SU-DHL-6 (cell line): ENCODE measurements at regions not wholly inside any gene's neighbourhood (a gene's known extent, or its start where the extent isn't known, plus 50 kb on each side); places are given as distances from the start of the nearest gene placed in this dataset.

Experiments
- H2AFZ ChIP-seq: fragments of 200-600 bp; sonication (generic); 2 replicates; pipeline ENCODE4 v1.6.1; 2014; ENCODE audit warnings: low read depth, mild to moderate bottlenecking, moderate library complexity, mixed read lengths, antibody characterized with exemption, low read length; ENCODE audit not compliant: severe bottlenecking
- H3F3A ChIP-seq: fragments of 200-600 bp; shearing (Covaris generic); 2 replicates; pipeline ENCODE4 v1.6.0; 2016; ENCODE audit warnings: antibody characterized with exemption, mild to moderate bottlenecking; ENCODE audit not compliant: insufficient read depth
- H3K27ac ChIP-seq: fragments of 200-600 bp; sonication (generic); 2 replicates; pipeline ENCODE4 v1.5.1; 2016; ENCODE audit warnings: low read depth, mild to moderate bottlenecking, low read length, moderate library complexity, mixed read lengths
- H3K27me3 ChIP-seq: fragments of 200-600 bp; sonication (generic), shearing (Covaris generic); 2 replicates; pipeline ENCODE4 v1.6.0; 2014; ENCODE audit warnings: mild to moderate bottlenecking, low read length
- H3K36me3 ChIP-seq: fragments of 200-600 bp; sonication (generic); 2 replicates; pipeline ENCODE4 v1.6.1; 2014; ENCODE audit warnings: mild to moderate bottlenecking, low read length, mixed read lengths
- H3K4me2 ChIP-seq: fragments of 300-600, 200-600 bp; shearing (Covaris generic), sonication (generic); 2 replicates; pipeline ENCODE4 v1.6.0; 2014; ENCODE audit warnings: low read length, low read depth, mild to moderate bottlenecking; ENCODE audit not compliant: poor library complexity, severe bottlenecking
- H3K4me3 ChIP-seq: fragments of 200-600 bp; sonication (generic); 2 replicates; pipeline ENCODE4 v1.5.1; 2014; ENCODE audit warnings: antibody characterized with exemption, low read length, mild to moderate bottlenecking, mixed read lengths; ENCODE audit not compliant: insufficient read depth, poor library complexity, severe bottlenecking
- H3K79me2 ChIP-seq: fragments of 200-600 bp; sonication (generic); 2 replicates; pipeline ENCODE4 v1.6.1; 2014; ENCODE audit warnings: mild to moderate bottlenecking, low read length, moderate library complexity; ENCODE audit not compliant: insufficient read depth
- H3K9ac ChIP-seq: fragments of 200-600 bp; sonication (generic); 2 replicates; pipeline ENCODE4 v1.7.0; 2014; ENCODE audit warnings: mild to moderate bottlenecking, low read length
- H3K9me2 ChIP-seq: fragments of 200-600 bp; sonication (generic); replicated peaks from 2 replicates; pipeline ENCODE4 v1.6.1; 2014; ENCODE audit warnings: low read length; ENCODE audit not compliant: insufficient read depth
- H3K9me3 ChIP-seq: fragments of 200-600 bp; sonication (generic); 2 replicates; pipeline ENCODE4 v1.6.1; 2014; ENCODE audit warnings: low read length, mixed read lengths; ENCODE audit not compliant: insufficient read depth
- H4K20me1 ChIP-seq: fragments of 200-600 bp; sonication (generic); 2 replicates; pipeline ENCODE4 v1.6.1; 2014; ENCODE audit warnings: low read depth, mild to moderate bottlenecking, antibody characterized with exemption, low read length, moderate library complexity, mixed read lengths
- CTCF ChIP-seq: fragments of 200-600 bp; sonication (generic); IDR thresholded peaks from one replicate; pipeline ENCODE4 v1.5.1; 2017; ENCODE audit warnings: antibody characterized with exemption, mild to moderate bottlenecking, low read length, moderate library complexity; ENCODE audit not compliant: insufficient read depth, poor library complexity, severe bottlenecking
- EZH2phosphoT487 ChIP-seq: fragments of 200-600 bp; sonication (generic), shearing (Covaris generic); conservative IDR thresholded peaks from 2 replicates; pipeline ENCODE4 v1.6.1; 2018; ENCODE audit warnings: mild to moderate bottlenecking, antibody characterized with exemption, low read length, moderate library complexity, mixed read lengths

GRCh38 chr2:224223851-224224555 lies 177.9 kb downstream of the FAM124B start:
- Histone ChIP-seq H3K4me2 (no peak overlapping the region), H3K27me3 (no peaks in the 10 kb centered on the region), H3F3A (no peaks in the 10 kb centered on the region), H3K4me3 (no peak overlapping the region), H3K79me2 (no peaks in the 10 kb centered on the region), H3K36me3 (no peaks in the 10 kb centered on the region), H3K27ac (no peak overlapping the region), H2AFZ (no peak overlapping the region), H3K9me3 (no peaks in the 10 kb centered on the region), H3K9ac (no peak overlapping the region), H4K20me1 (no peaks in the 10 kb centered on the region), H3K9me2 (no peaks in the 10 kb centered on the region)
- TF ChIP-seq CTCF (no peak), EZH2phosphoT487 (no peak)

GRCh38 chr2:224222974-224223373 lies 178.9 kb downstream of the FAM124B start:
- Histone ChIP-seq H3K36me3 (no peaks in the 10 kb centered on the region), H3K9ac (no peak overlapping the region), H3K27me3 (no peaks in the 10 kb centered on the region), H3F3A (no peaks in the 10 kb centered on the region), H3K4me3 (no peak overlapping the region), H3K4me2 (no peak overlapping the region), H3K9me2 (no peaks in the 10 kb centered on the region), H3K9me3 (no peaks in the 10 kb centered on the region), H4K20me1 (no peaks in the 10 kb centered on the region), H3K27ac (no peak overlapping the region), H3K79me2 (no peaks in the 10 kb centered on the region), H2AFZ (no peak overlapping the region)
- TF ChIP-seq EZH2phosphoT487 (no peak), CTCF (no peak)

GRCh38 chr2:224222291-224222690 lies 179.6 kb downstream of the FAM124B start:
- H3K36me3 ChIP-seq, result no peaks in the 10 kb centered on the region
- no peak overlapping the region for H3K4me2 ChIP-seq
- no peak overlapping the region for H2AFZ ChIP-seq
- TF ChIP-seq CTCF, result no peak
- H3K27me3 ChIP-seq, result no peaks in the 10 kb centered on the region
- H3F3A ChIP-seq, result no peaks in the 10 kb centered on the region
- no peaks in the 10 kb centered on the region for H3K9me3 ChIP-seq
- no peaks in the 10 kb centered on the region for H3K9me2 ChIP-seq
- no peaks in the 10 kb centered on the region for H3K79me2 ChIP-seq
- H3K27ac ChIP-seq, result no peak overlapping the region
- H3K9ac ChIP-seq, result no peak overlapping the region
- no peaks in the 10 kb centered on the region for H4K20me1 ChIP-seq
- H3K4me3 ChIP-seq, result no peak overlapping the region
